ENCODE measurements at regions not wholly inside any gene's neighbourhood (a gene's known extent, or its start where the extent isn't known, plus 50 kb on each side); places are given as distances from the start of the nearest gene placed in this dataset.
A peak's percentile ranks its signal among the peaks of the same experiment; 100 is the strongest.

GRCh38 chr5:67619636-67620035, 423.0 kb upstream of the CD180 start:
- DNase-seq = no peak

DNA sequence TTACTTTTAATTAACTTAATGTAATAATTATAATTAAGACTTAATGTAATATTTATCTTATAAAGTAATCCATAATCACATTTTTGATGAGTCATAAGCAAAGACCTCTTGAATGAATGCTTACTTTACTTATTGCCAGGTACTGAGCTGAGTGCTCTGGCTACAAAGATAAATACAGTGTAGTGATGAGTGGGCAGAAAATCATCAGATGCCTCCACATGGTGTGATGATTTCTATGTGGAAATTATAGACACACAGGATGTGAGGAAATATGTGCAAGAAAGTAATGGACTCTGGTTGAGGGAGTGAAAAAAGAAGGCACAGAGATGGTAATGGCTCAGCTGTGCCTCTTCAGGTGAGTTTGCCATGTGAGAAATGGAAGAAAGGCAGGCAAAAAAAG, 422.6 kb upstream of the CD180 start:
- no peak for DNase-seq

DNA sequence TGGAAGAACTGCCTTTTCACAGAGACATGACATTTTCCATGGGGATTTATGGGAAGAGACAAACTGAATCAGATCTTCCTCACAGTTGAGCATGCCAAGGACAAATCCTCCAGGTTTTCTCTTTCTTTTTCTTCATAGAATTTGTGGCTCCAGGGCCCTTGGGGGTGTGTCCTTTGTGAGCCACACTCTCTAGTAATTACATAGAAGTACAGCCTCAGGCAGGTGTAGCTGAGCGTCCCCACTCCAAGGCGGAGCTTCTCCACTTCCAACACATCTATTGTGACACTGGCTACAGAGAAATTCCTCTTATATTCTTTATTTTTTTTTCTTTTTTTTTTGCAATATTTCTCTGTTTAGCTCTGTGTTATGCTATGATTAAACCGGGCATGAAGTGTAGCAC, 420.5 kb upstream of the CD180 start:
- no peak for DNase-seq

DNA sequence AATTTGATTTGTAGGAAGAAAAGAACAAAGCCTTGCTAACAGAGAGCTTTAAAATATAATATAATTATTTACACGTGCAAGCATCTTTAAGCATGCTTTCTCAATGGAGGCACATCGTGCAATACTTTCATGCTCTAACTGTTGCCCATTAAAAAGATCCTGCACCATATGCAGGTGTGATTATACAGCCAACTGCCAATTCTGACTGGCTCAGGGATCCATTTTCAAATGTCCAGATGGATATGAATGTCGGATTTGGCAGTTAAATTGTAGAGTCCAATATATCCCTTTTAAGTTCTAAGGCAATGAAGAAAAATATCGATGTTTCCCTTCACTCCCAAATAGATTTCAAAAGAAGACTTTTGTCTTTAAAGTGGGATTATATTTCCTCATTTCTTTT, 416.4 kb upstream of the CD180 start:
- no peak for DNase-seq

GRCh38 chr5:67610186-67610912, 413.8 kb upstream of the CD180 start:
- DNase-seq = no peak

GRCh38 chr5:67607958-67608357, 411.4 kb upstream of the CD180 start:
- DNase-seq = no peak

- DNase-seq = no peak
These were observed 410.0 kb upstream of the CD180 start for GRCh38 chr5:67606586-67606947.

DNA sequence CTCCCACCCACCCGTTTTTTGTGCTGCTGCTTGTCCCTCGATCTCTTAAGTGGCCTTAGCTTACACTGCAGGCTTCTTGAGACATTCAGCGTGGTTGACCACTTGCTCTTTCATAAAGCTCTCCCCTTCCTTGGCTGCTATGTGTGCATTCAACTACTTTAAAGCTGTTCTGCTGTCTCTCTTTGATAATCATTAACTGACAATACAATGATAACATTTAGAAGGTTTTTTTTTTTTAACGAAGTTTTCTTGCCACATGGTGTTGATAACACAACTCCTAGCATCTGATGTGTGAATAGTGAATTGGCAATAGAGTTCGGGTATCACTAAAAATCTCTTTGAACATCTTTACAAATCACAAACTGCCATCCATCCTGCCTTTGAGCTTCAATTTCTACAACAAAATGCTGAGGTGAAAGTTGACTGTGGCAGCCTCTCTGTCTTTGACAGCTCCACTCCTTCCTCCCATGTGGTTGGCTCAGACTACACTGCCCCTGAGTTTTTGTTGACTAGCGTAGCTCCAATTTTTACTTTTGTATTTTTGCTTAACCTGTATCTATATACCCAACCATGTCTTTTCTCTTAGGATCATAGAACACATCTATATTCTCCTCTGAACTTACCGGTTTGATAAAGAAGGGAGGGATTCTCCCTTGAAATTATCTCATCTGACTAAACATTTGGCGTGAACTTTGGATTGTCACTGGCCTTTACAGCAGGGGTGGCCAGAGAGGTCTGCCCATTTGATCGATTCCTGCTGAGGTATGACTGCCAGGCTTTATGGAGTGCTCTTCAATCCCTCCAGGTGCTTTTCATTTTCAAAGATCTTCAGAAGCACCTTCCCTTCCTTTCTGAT, 409.4 kb upstream of the CD180 start:
- DNase-seq = no peak

GRCh38 chr5:67591491-67591890, 394.9 kb upstream of the CD180 start:
- no peak for DNase-seq

- no peak for DNase-seq
These were observed 391.8 kb upstream of the CD180 start for GRCh38 chr5:67588389-67588788.

DNA sequence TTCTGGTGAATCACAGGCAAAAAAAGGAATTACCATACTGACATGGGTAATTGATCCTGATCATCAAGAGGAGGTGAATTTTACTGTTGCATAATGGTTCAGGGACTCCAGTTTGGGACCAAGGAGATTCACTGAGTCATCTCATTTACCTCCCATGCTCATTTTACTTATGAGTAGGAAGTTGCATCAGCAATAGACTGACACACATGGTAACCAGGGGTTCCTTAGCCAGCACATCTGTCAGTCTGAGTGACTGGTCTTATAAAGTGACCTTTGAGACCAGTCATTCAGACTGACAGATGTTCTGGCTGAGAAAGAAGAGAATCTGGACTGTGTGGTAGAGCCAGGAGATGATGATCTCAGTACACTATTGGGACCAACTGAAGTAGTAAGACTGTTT, 384.6 kb upstream of the CD180 start:
- peak in 2 of 4 experiments; percentile 5 to 34 for DNase-seq

DNA sequence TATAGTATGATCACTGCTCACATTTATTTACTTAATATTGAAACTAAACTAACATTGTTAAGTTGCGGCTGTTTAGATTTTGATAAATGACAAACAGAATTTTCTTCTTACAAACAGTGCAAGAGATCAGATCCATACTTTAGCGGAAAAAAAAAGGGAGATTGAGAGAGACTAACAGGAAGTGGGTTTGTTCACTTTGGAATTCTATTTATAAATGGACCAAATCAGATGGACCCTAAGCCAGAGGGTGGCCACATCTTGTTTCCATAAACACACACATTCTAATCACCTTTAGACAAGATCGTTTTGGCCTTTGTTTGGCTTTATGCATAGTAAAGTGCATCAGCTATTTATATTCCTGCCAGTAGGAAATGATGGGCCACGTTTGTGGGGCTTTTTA, 381.4 kb upstream of the CD180 start:
- no peak for DNase-seq

GRCh38 chr5:67577424-67577823, 380.8 kb upstream of the CD180 start:
- no peak for DNase-seq

- DNase-seq = no peak
These were observed 379.5 kb upstream of the CD180 start for GRCh38 chr5:67576112-67576511.

GRCh38 chr5:67575087-67575486, 378.5 kb upstream of the CD180 start:
- no peak for DNase-seq

DNA sequence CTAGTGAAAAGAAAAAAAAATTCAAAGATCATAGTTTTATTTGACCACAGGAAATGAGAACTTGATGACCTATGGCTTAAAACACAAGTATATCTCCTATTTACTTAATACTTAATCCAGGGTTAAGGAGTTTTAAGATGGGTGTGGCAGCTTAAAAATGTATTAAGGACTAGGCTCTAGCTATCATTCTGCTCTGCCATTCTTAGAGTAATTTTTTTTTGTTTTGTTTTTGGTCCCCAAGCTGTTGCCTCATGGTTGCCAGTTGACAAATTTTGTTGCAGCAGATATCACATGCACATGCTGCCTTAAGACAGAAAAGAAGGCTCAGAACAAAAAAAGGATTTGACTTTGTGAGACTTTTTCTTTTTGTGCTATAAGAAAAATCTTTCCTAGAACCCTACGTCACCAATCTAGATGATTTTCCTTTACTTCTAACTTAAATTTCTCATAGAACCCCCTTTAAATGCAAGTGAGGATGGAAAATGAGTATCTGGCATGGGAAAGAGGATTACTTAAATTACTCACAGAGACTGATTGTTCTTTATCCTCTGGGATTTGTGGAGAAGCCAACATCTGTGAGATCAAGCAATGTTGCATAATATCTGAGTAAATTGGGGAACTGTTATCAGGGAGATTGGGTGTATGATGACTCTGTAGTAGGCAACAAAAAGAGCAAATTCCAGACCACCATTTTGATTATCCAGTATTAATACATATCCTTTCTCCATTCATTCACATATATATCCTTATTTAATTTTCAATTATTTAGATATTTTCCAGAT, 364.7 kb upstream of the CD180 start:
- no peak for DNase-seq

DNA sequence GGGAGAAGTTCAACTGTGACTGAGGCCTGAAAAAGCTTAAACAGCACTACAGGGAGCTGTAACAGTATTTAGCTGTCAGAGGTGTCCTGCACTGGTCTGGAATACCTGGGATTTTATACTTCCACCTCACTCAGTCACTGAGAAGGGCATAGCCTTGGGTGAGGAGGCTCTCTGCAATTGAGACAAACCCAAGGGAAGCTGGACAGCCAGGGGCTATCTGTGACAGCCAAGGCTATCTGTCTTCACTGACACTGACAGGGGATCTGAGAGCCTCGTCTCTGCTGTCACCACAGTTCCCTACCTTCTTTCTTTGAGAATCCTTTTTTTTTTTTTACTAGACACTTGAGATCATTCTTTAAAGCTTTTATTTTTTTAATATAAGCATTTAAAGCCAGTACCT, 356.2 kb upstream of the CD180 start:
- DNase-seq = no peak

GRCh38 chr5:67549947-67550346, 353.3 kb upstream of the CD180 start:
- DNase-seq = no peak

DNA sequence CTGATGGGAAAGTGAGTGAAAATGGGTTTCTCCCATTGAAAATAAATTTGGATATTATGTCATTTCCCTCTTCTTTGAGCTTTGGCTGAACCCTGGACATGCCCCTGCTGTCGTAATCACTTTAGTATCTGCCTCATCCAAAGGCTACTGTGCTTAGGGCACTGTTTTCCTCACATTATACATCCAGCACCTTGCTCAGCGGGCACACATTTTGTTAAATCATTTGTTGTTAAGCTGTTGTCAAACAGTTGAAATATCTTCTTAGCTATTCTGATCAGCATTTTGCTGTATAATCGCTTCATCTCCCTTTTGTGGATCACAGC, 352.7 kb upstream of the CD180 start:
- no peak for DNase-seq

DNA sequence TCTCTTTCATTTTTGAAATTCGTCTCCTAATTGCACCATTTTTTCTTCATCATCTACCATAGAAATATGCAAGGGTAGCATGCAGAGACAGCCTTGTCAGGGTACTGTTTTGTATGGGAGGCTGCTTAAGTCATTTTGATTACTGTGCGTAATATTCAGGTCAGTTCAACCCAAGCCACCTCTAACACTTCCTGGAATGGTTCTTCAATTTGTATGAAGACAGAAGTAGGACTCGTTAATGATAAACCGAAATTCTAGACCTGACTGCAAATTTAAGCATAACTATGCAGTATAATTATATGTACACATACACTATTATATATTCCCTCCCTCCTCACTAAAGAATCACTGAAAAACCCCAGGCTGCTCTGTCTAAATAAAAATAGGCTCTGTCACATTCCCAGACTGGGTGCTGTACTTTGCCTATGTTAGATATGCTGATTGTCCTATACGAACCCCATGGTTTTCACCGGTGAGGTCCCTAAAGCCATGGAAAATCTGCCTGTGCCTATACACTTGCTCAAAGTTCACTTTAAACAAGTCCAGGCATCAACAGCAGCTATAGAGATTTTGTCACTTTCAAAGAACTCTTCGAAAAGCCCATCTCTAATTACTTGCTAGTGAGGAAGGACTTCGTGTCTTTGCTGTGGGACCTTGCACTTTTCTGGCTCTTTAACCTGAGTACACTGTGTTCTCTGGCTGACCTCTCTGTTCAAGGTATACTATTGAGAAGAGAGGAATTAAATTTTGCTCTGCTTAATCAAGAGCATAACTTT, 352.1 kb upstream of the CD180 start:
- no peak for DNase-seq

DNA sequence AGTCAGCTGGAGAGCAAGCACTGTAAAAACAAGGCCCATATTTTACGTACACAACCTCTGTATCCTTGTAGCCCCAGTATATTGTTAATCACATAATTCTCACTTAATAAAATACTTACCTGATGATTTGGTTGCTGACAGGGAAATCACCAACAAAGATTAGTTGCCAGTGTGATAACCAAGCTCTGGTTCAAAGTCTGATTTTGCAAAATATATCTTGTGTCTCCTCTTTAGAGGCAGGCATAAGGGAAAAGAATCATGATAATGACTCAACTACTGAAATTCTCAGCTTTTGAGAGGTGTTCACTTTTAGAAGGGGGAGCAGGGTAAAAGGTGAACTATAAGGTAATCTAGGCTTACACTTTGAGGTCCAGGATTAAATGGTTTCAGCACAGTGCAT, 351.1 kb upstream of the CD180 start:
- DNase-seq = no peak

DNA sequence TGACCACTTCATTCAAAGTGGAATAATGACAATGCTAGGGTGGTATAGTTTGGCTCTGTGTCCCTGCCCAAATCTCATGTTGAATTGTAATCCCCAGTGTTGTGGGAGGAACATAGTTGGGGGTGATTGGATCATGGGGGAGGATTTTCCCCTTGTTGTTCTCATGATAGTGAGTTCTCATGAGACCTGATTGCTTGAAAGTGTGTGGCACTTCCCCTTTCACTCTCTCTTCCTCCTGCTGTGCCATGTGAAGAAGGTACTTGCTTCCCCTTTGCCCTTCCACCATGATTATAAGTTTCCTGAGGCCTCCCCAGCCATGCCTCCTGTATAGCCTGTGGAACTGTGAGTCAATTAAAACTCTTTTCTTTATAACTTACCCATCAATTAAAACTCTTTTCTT, 348.3 kb upstream of the CD180 start:
- DNase-seq = peak; percentile 11 to 67 (median 52)

- DNase-seq = no peak
These were observed 347.2 kb upstream of the CD180 start for GRCh38 chr5:67543720-67544270.

Measured in suppressor macrophage (primary cell).